ENCODE measurements at regions not wholly inside any gene's neighbourhood (a gene's known extent, or its start where the extent isn't known, plus 50 kb on each side); places are given as distances from the start of the nearest gene placed in this dataset.

GRCh38 chr2:753123-753522 is 75.9 kb upstream of the TMEM18 start:
- DNase-seq, result no peak
- H3K9me3 ChIP-seq (ENCODE audit: control insufficient read depth, low read depth, low read length), result no peaks in the 10 kb centered on the region
- Mint-ChIP-seq H3K27me3 (ENCODE audit: low read depth) (peaks cover 1% of the 10 kb centered on the region; the same call in 1 of the 2 replicates), H3K4me3 (no peak overlapping the region), H3K4me1 (no peaks in the 10 kb centered on the region), H3K27ac (no peak overlapping the region), H3K9me3 (peaks cover 0 to 2% of the 10 kb centered on the region in 2 experiments; a peak in 1 of 5 replicates), H3K36me3 (ENCODE audit: insufficient read depth in 1 of 3, low read depth in 3 of 3) (peaks cover under 1 to 7% (median 4%) of the 10 kb centered on the region in 3 experiments; a peak in 6 of 7 replicates)
- H4K20me1 ChIP-seq (ENCODE audit: control insufficient read depth, insufficient read depth, insufficient read length), result no peaks in the 10 kb centered on the region
- H4K8ac ChIP-seq (replicated peaks; ENCODE audit: insufficient read length, low read depth, low read length), result no peak overlapping the region
- no peak overlapping the region for H3K56ac ChIP-seq (ENCODE audit: insufficient read length, low read depth, low read length)
- H3K18ac ChIP-seq (ENCODE audit: insufficient read length, low read depth, low read length), result no peak overlapping the region
- H3K4ac ChIP-seq (ENCODE audit: low read depth, low read length), result no peak overlapping the region
- H4K5ac ChIP-seq (ENCODE audit: insufficient read length, low read depth, low read length), result no peak overlapping the region
- H3K23me2 ChIP-seq (ENCODE audit: insufficient read length, low read depth, low read length, poor library complexity, severe bottlenecking), result no peaks in the 10 kb centered on the region
- H2BK5ac ChIP-seq (ENCODE audit: insufficient read length, low read length), result no peak overlapping the region
- H3K79me2 ChIP-seq (ENCODE audit: insufficient read depth, low read length), result no peaks in the 10 kb centered on the region
- no peak overlapping the region for H3K9ac ChIP-seq (ENCODE audit: extremely low read depth, insufficient read length, low read length)
- no CpG with 5 or more reads among the region's 7 CpGs for WGBS (ENCODE audit: extremely low coverage, insufficient read length, low lambda C conversion rate)
- no peak overlapping the region for H3T11ph ChIP-seq (ENCODE audit: low read length)
- no peaks in the 10 kb centered on the region for H3K4me1 ChIP-seq (ENCODE audit: insufficient read depth, low read length)
- no peak overlapping the region for H2BK15ac ChIP-seq (ENCODE audit: low read depth, low read length)
- no peaks in the 10 kb centered on the region for H3K27me3 ChIP-seq (ENCODE audit: insufficient read depth, low read length)
- no peak overlapping the region for H3K4me2 ChIP-seq (ENCODE audit: insufficient read depth, insufficient read length, low read length)
- no peak overlapping the region for H4K91ac ChIP-seq (ENCODE audit: insufficient read length, low read depth, low read length)
- TF ChIP-seq, protein P1, sequence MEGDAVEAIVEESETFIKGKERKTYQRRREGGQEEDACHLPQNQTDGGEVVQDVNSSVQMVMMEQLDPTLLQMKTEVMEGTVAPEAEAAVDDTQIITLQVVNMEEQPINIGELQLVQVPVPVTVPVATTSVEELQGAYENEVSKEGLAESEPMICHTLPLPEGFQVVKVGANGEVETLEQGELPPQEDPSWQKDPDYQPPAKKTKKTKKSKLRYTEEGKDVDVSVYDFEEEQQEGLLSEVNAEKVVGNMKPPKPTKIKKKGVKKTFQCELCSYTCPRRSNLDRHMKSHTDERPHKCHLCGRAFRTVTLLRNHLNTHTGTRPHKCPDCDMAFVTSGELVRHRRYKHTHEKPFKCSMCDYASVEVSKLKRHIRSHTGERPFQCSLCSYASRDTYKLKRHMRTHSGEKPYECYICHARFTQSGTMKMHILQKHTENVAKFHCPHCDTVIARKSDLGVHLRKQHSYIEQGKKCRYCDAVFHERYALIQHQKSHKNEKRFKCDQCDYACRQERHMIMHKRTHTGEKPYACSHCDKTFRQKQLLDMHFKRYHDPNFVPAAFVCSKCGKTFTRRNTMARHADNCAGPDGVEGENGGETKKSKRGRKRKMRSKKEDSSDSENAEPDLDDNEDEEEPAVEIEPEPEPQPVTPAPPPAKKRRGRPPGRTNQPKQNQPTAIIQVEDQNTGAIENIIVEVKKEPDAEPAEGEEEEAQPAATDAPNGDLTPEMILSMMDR (conservative IDR thresholded peaks at IDR 0.05), result no peak
- H2AFZ ChIP-seq (ENCODE audit: low read length), result no peak overlapping the region
- H2BK120ac ChIP-seq (ENCODE audit: low read depth, low read length, poor library complexity, severe bottlenecking), result no peak overlapping the region
- H2BK12ac ChIP-seq (ENCODE audit: insufficient read length, low read depth, low read length), result no peak overlapping the region
- H2BK20ac ChIP-seq (ENCODE audit: low read depth, low read length, poor library complexity, severe bottlenecking), result no peak overlapping the region
- H2AK5ac ChIP-seq (ENCODE audit: insufficient read length, low read length), result no peak overlapping the region
- no peak overlapping the region for H3K14ac ChIP-seq (ENCODE audit: insufficient read depth, low read length)
- H3K79me1 ChIP-seq (ENCODE audit: insufficient read depth, low read depth, low read length, poor library complexity, severe bottlenecking), result no peaks in the 10 kb centered on the region
- H3K27ac ChIP-seq (ENCODE audit: insufficient read length, low read depth, low read length), result no peak overlapping the region
- no peak overlapping the region for H3K23ac ChIP-seq (ENCODE audit: insufficient read length, low read depth, low read length)

All from H9 (cell line).